Limb (tissue), 2 donors: ENCODE measurements at regions not wholly inside any gene's neighbourhood (a gene's known extent, or its start where the extent isn't known, plus 50 kb on each side); places are given as distances from the start of the nearest gene placed in this dataset.
"Not testable (repeated sequence)": the region's sequence is repeated elsewhere in the genome, so short reads cannot be mapped to it uniquely, and the experiment has no call there.

Experiments used
- DNase-seq, 2 donors: peaks; one replicate each; pipeline ENCODE4 v3.0.0-alpha.2; 2016; ENCODE audit errors: extremely low spot score in 2 of 2

GRCh38 chr6:9040718-9041117 is 605.4 kb upstream of the SLC35B3 start:
- DNase-seq = no peak

GRCh38 chr6:9039258-9039657 is 603.9 kb upstream of the SLC35B3 start:
- no peak for DNase-seq

DNA sequence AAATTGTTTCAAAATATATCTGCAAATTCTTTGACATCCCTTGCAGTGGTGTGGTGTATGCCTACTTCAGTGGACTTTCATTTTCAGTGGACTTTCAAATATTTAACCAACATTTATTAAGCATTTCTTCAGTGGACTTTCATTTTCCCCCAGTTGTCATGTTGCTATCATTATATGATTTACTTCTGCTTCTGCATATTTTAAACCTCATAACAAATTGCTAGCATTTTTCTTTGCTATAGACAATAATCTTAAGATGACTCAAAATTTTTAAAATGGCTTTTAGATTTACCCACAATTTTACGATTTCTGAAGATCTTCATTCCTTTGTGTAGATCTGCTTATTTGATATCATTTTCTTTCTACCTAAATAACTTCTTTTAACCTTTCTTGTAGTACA is 592.7 kb upstream of the SLC35B3 start:
- DNase-seq = no peak

- DNase-seq = no peak
These were observed 590.5 kb upstream of the SLC35B3 start for GRCh38 chr6:9025796-9026394.

DNA sequence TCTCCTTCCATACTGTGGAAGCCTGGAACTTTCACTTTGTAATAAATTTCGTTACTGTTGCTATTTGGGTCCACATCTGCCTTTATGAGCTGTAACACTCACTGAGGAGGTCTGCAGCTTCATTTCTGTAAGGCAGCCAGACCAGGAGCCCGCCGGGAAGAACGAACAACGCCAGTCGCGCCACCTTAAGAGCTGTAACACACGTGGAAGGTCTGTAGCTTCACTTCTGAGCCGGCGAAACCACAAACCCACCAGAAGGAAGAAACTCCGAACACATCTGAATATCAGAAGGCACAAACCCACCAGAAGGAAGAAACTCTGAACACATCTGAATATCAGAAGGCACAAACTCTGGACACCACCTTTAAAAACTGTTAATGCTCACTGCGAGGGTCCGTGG is 589.9 kb upstream of the SLC35B3 start:
- no peak for DNase-seq

DNA sequence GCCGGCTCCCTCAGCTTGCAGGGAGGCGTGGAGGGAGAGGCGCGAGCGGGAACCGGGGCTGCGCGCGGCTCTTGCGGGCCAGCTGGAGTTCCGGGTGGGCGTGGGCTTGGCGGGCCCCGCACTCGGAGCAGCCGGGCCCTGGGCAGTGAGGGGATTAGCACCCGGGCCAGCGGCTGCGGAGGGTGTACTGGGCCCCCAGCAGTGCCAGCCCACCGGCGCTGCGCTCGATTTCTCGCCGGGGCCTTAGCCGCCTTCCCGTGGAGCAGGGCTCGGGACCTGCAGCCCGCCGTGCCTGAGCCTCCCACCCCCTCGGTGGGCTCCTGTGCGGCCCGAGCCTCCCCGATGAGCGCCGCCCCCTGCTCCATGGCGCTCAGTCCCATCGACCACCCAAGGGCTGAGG is 588.9 kb upstream of the SLC35B3 start:
- DNase-seq = not testable (repeated sequence)

GRCh38 chr6:9020001-9020400 is 584.7 kb upstream of the SLC35B3 start:
- DNase-seq = no peak

DNA sequence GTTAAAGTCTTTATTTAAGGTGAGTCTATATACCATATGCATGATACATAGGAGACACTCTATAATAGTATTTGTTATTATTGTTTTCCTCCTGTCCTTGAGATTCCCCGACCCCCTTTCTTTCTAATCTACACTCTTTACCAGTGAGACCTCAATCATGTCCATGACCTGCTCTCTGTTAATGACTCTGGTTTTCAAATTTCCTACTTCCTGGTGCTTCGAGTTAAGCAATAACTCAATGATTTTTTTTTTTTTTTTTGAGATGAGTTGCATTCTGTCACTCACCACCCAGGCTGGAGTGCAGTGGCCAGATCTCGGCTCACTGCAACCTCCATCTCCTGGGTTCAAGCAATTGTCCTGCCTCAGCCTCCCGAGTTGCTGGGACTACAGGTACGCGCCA is 574.6 kb upstream of the SLC35B3 start:
- no peak for DNase-seq

- DNase-seq = no peak
These were observed 571.7 kb upstream of the SLC35B3 start for GRCh38 chr6:9007027-9007426.

- no peak for DNase-seq
These were observed 567.5 kb upstream of the SLC35B3 start for GRCh38 chr6:9002833-9003232.

DNA sequence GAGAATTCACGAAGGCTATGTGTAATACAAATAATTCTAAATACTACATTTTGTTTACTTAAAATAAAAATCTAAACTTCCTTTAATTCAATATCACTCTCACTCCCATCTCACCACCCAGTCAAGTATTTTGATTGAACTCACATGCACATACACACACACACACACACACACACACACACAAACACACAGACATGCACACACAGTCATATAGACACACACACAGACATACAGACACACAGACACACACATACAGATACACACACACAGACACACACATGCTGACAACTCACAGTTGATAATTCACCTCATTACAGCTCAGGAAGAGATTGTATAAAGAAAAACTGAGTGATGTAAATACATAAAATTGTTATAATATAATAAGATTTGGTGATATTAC is 559.8 kb upstream of the SLC35B3 start:
- no peak for DNase-seq

GRCh38 chr6:8993111-8993510 is 557.8 kb upstream of the SLC35B3 start:
- no peak for DNase-seq

DNA sequence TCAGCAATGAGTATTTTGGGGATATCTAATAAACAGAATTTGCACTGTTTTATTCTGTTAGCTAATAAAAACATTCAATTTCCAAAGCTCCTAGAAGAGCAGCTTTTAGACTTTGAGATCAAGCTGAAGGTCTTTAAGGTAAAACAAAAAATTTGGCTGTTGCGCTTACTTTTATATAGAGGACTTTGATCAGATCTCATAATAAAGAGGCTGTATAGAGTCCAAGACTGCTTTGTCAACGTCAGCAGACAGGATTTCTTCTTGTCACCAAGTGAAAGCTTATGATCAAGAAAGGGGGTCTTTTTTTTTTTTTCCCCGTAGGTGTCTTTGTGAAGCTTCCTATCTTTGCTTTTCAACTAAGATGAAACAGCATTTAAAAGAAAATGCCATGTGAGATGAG is 556.5 kb upstream of the SLC35B3 start:
- DNase-seq = no peak

GRCh38 chr6:8990075-8990474 is 554.7 kb upstream of the SLC35B3 start:
- DNase-seq = no peak

GRCh38 chr6:8983202-8983688 is 547.9 kb upstream of the SLC35B3 start:
- DNase-seq = peak; percentile 86 to 88

DNA sequence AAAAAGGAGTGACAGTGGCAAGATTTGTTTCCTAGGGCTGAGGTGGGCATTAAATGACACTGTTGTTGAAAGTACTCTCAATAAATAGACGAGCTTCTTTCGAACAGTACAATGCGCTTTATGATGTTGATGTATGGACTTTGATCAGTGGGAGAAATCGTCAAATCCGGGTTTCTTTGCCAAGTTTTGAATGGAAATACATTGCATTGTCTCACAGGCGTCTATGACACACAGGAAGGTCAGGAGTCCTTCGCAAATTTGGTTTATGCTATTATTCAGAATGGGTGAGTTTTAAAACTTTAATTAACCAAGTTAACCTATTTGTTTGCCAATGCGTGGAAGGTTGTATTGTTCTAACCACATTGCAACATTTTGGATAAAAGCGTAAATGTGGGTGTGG is 547.3 kb upstream of the SLC35B3 start:
- no peak for DNase-seq

- DNase-seq = no peak
These were observed 538.0 kb upstream of the SLC35B3 start for GRCh38 chr6:8973395-8973794.

DNA sequence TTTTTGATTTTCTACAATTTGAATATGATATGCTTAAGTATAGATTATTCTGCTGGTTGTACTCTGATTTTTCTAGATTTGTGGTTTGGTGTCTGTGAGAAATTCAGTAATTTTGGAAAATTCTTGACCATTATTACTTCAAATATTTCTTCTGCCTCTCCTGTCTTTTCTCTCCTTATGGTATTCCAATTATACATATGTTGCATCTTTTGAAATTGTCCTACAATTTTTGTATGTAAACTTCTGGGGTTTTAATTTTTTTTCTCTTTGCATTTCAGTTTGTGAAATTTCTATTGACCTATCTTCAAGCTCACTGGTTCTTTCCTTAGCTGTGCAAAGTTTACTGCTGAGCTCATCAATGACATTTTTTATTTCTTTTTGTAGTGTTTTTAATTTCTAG is 534.4 kb upstream of the SLC35B3 start:
- no peak for DNase-seq

DNA sequence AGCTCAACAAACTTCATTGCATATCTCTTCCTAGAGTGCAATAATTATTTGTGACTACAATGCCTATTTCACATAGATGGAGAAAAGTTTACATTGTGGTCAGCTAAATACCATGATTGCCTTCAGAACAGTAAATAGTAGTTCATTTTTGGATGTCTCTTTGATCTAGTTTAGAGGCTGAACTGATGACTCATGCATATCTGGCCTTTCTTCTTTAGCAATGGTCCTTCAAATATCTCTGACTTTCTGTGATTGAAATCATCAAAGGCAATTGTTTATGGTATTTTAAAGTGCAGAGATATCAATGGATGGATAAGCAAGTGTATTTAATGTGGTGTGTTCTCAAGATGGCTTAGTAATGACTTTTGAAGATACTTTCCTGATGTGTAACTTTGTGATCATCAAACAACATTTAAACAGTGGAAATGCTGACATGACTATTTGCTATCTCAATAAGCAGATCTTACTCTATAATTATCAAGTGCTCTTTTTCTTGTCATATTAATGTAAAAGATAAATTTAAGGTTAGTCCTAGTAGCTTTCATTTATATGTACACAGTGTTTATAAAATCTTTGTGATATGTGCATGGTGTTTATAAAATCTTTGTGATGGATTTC is 523.7 kb upstream of the SLC35B3 start:
- no peak for DNase-seq

- no peak for DNase-seq
These were observed 518.0 kb upstream of the SLC35B3 start for GRCh38 chr6:8953310-8953709.

GRCh38 chr6:8948733-8949132 is 513.4 kb upstream of the SLC35B3 start:
- DNase-seq = no peak

- no peak for DNase-seq
These were observed 512.6 kb upstream of the SLC35B3 start for GRCh38 chr6:8947900-8948299.

DNA sequence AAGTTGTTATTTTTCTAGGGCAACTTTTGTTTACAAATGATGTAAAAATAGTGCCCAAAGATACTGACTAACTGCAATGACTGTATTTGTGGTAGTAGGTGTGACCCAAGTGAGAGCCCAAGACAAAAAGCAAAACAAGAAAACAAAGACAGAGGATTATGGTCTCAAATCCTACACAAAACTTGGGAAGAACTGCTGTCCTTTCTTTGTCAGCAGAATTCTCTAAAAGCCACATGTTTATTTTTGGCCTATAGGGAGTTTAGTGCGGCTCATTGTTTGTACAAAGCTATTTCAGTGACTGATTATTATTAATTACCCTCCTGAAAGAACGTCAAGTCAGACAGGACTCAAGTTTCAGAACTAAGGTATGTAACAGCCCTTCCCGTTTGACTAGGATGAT is 509.2 kb upstream of the SLC35B3 start:
- no peak for DNase-seq

DNA sequence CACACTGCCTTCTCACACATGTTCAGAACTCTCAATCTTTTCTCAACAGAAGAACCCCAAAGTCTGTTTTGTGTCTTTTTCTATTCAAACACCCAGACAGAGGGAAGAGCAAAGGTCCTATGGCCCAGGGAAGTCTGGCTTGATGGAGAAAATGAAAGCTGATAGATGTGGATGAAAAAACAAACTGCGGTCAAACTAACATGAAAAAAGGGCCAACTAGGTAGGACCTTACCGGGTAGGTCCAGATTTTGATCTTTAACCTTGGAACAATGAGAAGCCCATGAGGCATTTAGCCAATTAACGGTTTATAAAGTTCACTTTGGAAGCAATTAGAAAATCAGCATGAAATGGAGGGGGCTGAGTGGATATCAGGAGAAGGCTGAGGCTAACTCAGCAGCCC is 507.7 kb upstream of the SLC35B3 start:
- no peak for DNase-seq
